Neural crest cell (in vitro differentiated cells): ENCODE measurements at regions not wholly inside any gene's neighbourhood (a gene's known extent, or its start where the extent isn't known, plus 50 kb on each side); places are given as distances from the start of the nearest gene placed in this dataset.

Experiments used
- DNase-seq: peaks from one replicate; pipeline ENCODE4 v3.0.0; 2021; ENCODE audit warnings: low read depth, mixed read lengths, low spot score
- H3K27ac Mint-ChIP-seq: one replicate; pipeline ENCODE4 v1.8.0; 2021; ENCODE audit warnings: mild to moderate bottlenecking, mixed read lengths; ENCODE audit not compliant: unreplicated experiment
- H3K27me3 Mint-ChIP-seq: 2 replicates; pipeline ENCODE4 v1.8.0; 2021; ENCODE audit warnings: low read depth, mild to moderate bottlenecking, mixed read lengths
- H3K36me3 Mint-ChIP-seq: 2 replicates; pipeline ENCODE4 v1.8.0; 2021; ENCODE audit warnings: low read depth, mild to moderate bottlenecking, mixed read lengths
- H3K4me1 Mint-ChIP-seq: 2 replicates; pipeline ENCODE4 v1.8.0; 2021; ENCODE audit warnings: mixed read lengths
- H3K4me3 Mint-ChIP-seq: one replicate; pipeline ENCODE4 v1.8.0; 2021; ENCODE audit warnings: mild to moderate bottlenecking, mixed read lengths
- H3K9me3 Mint-ChIP-seq: 2 replicates; pipeline ENCODE4 v1.8.0; 2021; ENCODE audit warnings: mixed read lengths
- CTCF ChIP-seq: fragments of 200-600 bp; sonication (generic); conservative IDR thresholded peaks from 2 replicates; pipeline ENCODE4 v1.5.0; 2021; ENCODE audit warnings: antibody characterized with exemption, mild to moderate bottlenecking

- no peak for TF ChIP-seq CTCF
- no peak overlapping the region for H3K27ac Mint-ChIP-seq
- H3K36me3 Mint-ChIP-seq: no peaks in the 10 kb centered on the region
- no peaks in the 10 kb centered on the region for H3K27me3 Mint-ChIP-seq
- no peak overlapping the region for H3K4me3 Mint-ChIP-seq
- no peak for DNase-seq
- H3K4me1 Mint-ChIP-seq: no peaks in the 10 kb centered on the region
- no peaks in the 10 kb centered on the region for H3K9me3 Mint-ChIP-seq
Observed at GRCh38 chr6:122025104-122025503, 374.3 kb upstream of the HSF2 start.

- Mint-ChIP-seq H3K27ac (no peak overlapping the region), H3K4me1 (no peaks in the 10 kb centered on the region), H3K4me3 (no peak overlapping the region), H3K36me3 (no peaks in the 10 kb centered on the region), H3K9me3 (no peaks in the 10 kb centered on the region), H3K27me3 (no peaks in the 10 kb centered on the region)
- DNase-seq: no peak
- TF ChIP-seq CTCF: no peak
Observed at GRCh38 chr6:122026582-122027369, 372.7 kb upstream of the HSF2 start.

GRCh38 chr6:122028933-122029522 lies 370.4 kb upstream of the HSF2 start:
- Mint-ChIP-seq H3K27ac (no peak overlapping the region), H3K9me3 (no peaks in the 10 kb centered on the region), H3K4me3 (no peak overlapping the region)

GRCh38 chr6:122033564-122034181 lies 365.8 kb upstream of the HSF2 start:
- Mint-ChIP-seq H3K27me3 (no peaks in the 10 kb centered on the region), H3K27ac (no peak overlapping the region), H3K4me1 (no peaks in the 10 kb centered on the region), H3K4me3 (no peak overlapping the region), H3K36me3 (no peaks in the 10 kb centered on the region), H3K9me3 (no peaks in the 10 kb centered on the region)
- peak; percentile 83 for TF ChIP-seq CTCF
- DNase-seq: no peak

More at GRCh38 chr6:122028933-122029522, 370.4 kb upstream of the HSF2 start:
- Mint-ChIP-seq H3K4me1 (no peaks in the 10 kb centered on the region), H3K36me3 (no peaks in the 10 kb centered on the region), H3K27me3 (no peaks in the 10 kb centered on the region)
- DNase-seq: no peak
- TF ChIP-seq CTCF: no peak

- no peaks in the 10 kb centered on the region for H3K9me3 Mint-ChIP-seq
- H3K27me3 Mint-ChIP-seq: no peaks in the 10 kb centered on the region
- DNase-seq: no peak
- H3K4me3 Mint-ChIP-seq: no peak overlapping the region
- H3K4me1 Mint-ChIP-seq: no peaks in the 10 kb centered on the region
- H3K27ac Mint-ChIP-seq: no peak overlapping the region
- no peak for TF ChIP-seq CTCF
- H3K36me3 Mint-ChIP-seq: no peaks in the 10 kb centered on the region
Observed at GRCh38 chr6:122035173-122035572, 364.3 kb upstream of the HSF2 start.
